ACC112 (cell line): ENCODE measurements at regions not wholly inside any gene's neighbourhood (a gene's known extent, or its start where the extent isn't known, plus 50 kb on each side); places are given as distances from the start of the nearest gene placed in this dataset.
A peak's percentile ranks its signal among the peaks of the same experiment; 100 is the strongest.

Experiments used
- H2AFZ ChIP-seq: fragments of 200-600 bp; sonication (generic); one replicate; pipeline ENCODE4 v1.6.0; 2017; ENCODE audit warnings: antibody characterized with exemption, low read length; ENCODE audit not compliant: unreplicated experiment
- H3K27ac ChIP-seq: fragments of 200-600 bp; sonication (generic); 2 replicates; pipeline ENCODE4 v1.5.1; 2014; ENCODE audit warnings: low read depth, mild to moderate bottlenecking, antibody characterized with exemption, low read length, moderate library complexity
- H3K27me3 ChIP-seq: fragments of 200-600 bp; sonication (generic); 2 replicates; pipeline ENCODE4 v1.6.1; 2014; ENCODE audit warnings: mild to moderate bottlenecking, antibody characterized with exemption, low read length, moderate library complexity, mixed read lengths; ENCODE audit not compliant: insufficient read depth
- H3K36me3 ChIP-seq: fragments of 200-600 bp; sonication (generic); 2 replicates; pipeline ENCODE4 v1.6.1; 2016; ENCODE audit warnings: mild to moderate bottlenecking, antibody characterized with exemption, low read length, moderate library complexity, mixed read lengths; ENCODE audit not compliant: insufficient read depth
- H3K4me1 ChIP-seq: fragments of 200-600 bp; sonication (generic); one replicate; pipeline ENCODE4 v1.6.1; 2016; ENCODE audit warnings: low read length, mixed read lengths; ENCODE audit not compliant: insufficient read depth, unreplicated experiment, control insufficient read depth
- H3K4me3 ChIP-seq: fragments of 200-600 bp; sonication (generic); 2 replicates; pipeline ENCODE4 v1.5.1; 2014; ENCODE audit warnings: mild to moderate bottlenecking, low read depth, low read length
- H3K79me2 ChIP-seq: fragments of 200-600 bp; sonication (generic); one replicate; pipeline ENCODE4 v1.6.0; 2016; ENCODE audit warnings: low read length; ENCODE audit not compliant: control insufficient read depth, unreplicated experiment, insufficient read depth

DNA sequence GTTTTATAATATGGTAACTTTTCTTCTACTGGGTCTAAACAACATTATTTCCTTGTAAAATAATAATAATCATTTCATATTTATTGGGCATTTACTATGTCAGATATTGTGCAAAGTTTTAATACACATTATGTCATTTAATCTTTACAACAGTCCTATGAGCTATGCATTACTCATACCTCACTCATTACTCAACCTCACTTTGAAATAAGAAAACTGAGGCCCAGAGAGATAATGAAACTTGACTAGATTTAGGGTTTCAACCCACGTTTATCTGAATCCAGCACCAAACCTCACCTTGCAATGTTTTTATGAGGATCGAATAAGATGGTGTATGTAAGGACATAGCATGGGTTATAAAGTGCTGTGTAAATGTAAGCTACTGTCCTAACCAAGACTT, 153.2 kb upstream of the SLC13A1 start:
- no peaks in the 10 kb centered on the region for H3K27me3 ChIP-seq
- H3K36me3 ChIP-seq = no peaks in the 10 kb centered on the region
- no peaks in the 10 kb centered on the region for H3K79me2 ChIP-seq
- H3K4me1 ChIP-seq = peaks cover 21% of the 10 kb centered on the region
- no peak overlapping the region for H3K4me3 ChIP-seq
- H3K27ac ChIP-seq = no peak overlapping the region
- peak overlapping the region; percentile 70 for H2AFZ ChIP-seq

DNA sequence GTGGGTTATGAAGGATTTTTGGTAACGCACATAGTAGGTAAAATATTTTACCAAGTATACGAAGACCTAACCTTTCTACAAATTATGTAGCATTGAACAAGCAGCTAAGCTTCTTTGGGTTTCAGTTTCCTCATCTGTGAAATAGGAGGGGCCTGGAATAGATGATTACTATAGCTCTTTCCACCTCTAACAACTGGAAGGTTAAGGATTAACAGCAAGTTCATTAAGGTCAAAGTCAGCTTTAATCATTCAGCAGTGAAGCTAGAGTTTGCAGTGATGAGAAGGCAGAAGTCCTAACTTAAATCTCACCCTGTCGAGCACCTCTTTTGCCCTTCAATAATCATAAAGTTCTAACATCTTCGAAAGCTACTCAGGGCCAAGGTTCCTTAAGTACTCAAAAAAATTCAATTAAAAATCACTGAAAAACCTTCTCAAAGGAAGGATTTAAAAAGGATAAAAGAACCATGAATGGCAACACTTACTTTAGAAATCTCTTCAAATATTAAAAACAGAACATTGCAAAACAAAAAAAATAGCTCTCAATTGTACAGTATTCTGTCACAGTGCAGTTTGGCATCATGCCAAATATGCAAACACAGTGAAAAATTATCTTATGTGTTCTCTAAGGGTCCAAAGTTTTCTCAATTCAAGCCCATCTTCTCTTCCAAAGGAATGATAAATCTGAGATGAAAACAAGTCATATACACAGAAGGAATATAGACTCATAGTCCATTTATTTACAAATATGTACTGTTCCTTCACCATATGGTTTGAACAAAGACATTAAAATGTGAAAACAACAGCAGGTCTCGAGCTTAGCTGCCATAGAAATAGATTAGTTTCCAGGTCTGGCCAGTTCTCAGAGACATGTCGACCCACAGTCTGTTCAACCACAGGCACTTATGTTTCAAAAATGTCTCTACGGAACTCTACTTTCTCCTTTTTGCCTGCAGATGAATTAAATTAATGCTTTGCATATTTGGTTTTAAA, 152.0 kb upstream of the SLC13A1 start:
- Histone ChIP-seq H3K4me1 (peaks cover 21% of the 10 kb centered on the region), H3K36me3 (no peaks in the 10 kb centered on the region), H3K27ac (no peak overlapping the region), H3K27me3 (no peaks in the 10 kb centered on the region), H2AFZ (no peak overlapping the region), H3K79me2 (no peaks in the 10 kb centered on the region), H3K4me3 (no peak overlapping the region)

DNA sequence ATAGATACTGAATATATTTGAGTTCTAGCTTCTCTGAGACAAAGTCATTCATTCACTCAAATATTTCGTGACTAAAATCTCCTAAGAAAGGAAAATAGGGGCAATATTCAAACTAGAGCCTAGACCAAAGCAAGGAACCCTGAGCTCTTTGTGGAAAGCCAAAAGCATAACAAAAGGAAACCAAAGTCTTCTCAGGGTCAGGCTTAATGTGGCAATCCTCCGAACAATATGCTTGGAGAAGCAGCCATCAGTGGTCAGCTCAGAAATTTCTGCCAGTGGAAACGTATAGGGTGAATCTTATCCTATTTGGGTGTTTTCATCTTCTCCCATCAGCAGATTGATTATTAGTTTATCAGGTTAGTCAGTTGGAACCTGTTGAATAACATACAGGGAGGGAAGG, 151.3 kb upstream of the SLC13A1 start:
- Histone ChIP-seq H3K4me3 (no peak overlapping the region), H3K4me1 (peaks cover 20% of the 10 kb centered on the region), H3K36me3 (no peaks in the 10 kb centered on the region), H3K27ac (no peak overlapping the region), H3K79me2 (no peaks in the 10 kb centered on the region), H2AFZ (no peak overlapping the region), H3K27me3 (no peaks in the 10 kb centered on the region)

DNA sequence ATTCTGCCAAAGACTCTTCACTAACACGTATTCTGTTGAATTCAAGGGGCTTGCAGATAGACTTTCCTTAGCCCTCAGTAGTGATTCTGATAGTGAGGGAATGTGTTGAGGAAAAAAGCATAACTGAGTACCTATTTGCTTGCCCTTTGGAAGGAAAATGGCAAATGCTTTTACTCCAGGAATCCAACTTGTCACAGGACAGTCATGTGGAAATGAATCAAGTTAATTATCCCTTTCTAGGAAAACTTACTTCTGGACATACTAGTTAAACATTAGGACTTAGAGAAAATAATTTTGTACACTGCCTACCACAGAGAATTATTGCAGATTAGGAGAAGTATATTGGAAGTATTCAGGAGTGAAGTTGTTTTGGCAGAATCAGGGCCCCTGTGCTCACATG, 148.9 kb upstream of the SLC13A1 start:
- Histone ChIP-seq H3K4me1 (peaks cover 17% of the 10 kb centered on the region), H3K27ac (no peak overlapping the region), H3K36me3 (no peaks in the 10 kb centered on the region), H3K4me3 (no peak overlapping the region), H2AFZ (no peak overlapping the region), H3K79me2 (no peaks in the 10 kb centered on the region), H3K27me3 (no peaks in the 10 kb centered on the region)

DNA sequence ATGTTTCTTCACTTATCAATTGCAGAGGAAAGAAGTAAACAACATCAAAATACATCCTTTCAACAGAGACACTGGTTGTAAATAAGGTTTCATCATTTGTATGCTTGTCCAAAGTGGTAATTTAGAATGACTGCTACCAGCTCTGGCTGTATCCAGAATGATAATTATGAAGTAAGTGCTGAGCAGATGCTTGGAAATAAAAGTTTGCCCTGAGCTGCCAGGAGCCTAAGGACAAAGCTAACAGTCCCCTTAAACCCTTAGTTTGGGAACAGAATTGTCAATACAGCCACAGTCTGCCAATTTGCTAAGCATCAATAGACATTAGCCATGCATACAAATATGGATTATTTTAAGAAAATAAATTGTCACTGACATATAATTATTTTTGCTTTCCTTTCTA, 147.0 kb upstream of the SLC13A1 start:
- H3K4me3 ChIP-seq = no peak overlapping the region
- H3K27me3 ChIP-seq = no peaks in the 10 kb centered on the region
- H3K27ac ChIP-seq = no peak overlapping the region
- H3K79me2 ChIP-seq = no peaks in the 10 kb centered on the region
- H2AFZ ChIP-seq = no peak overlapping the region
- H3K4me1 ChIP-seq = peaks cover 7% of the 10 kb centered on the region
- no peaks in the 10 kb centered on the region for H3K36me3 ChIP-seq

DNA sequence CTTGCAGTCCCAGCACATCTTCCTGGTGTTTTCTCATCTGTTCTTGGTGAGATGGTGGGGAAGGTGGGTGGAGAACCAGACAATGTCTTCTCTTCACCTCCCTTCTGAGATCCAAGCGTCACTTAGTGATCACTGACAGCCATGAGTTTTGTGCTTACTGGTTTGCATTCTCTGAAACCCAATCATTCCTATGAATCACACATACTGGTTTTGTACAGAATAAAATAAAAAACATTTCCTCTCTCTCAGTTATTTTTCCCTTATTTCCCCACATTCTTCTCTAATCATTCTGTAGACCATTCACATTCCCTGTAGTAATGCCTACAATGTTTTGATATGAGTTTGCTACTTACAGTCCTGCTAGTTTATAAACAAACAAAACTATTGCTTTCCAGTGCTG, 143.8 kb upstream of the SLC13A1 start:
- Histone ChIP-seq H3K79me2 (no peaks in the 10 kb centered on the region), H3K4me1 (peaks cover 7% of the 10 kb centered on the region), H3K36me3 (no peaks in the 10 kb centered on the region), H2AFZ (peak overlapping the region; percentile 50), H3K27ac (no peak overlapping the region), H3K4me3 (no peak overlapping the region), H3K27me3 (no peaks in the 10 kb centered on the region)

DNA sequence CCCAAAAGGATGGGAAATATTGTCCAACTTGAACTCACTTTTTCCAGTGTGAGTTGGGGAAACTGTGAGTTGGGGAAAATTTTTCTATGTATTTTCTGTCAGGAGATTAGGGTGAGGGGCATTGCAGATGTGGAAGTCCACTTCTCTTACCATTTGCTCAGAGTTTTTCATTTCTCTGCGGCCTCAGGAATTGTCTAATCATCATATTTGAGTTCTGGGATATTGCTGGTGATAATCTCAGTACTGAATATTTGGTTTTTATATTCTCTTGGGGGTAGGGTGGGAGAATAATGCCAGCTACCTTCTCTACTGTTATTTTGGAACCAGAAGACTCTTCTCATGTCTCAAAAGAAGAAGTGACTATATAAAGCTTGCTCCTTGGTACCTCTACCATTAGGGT, 141.3 kb upstream of the SLC13A1 start:
- Histone ChIP-seq H3K4me1 (peaks cover 7% of the 10 kb centered on the region), H3K79me2 (no peaks in the 10 kb centered on the region), H3K4me3 (no peak overlapping the region), H2AFZ (no peak overlapping the region), H3K27me3 (no peaks in the 10 kb centered on the region), H3K36me3 (no peaks in the 10 kb centered on the region), H3K27ac (no peak overlapping the region)

DNA sequence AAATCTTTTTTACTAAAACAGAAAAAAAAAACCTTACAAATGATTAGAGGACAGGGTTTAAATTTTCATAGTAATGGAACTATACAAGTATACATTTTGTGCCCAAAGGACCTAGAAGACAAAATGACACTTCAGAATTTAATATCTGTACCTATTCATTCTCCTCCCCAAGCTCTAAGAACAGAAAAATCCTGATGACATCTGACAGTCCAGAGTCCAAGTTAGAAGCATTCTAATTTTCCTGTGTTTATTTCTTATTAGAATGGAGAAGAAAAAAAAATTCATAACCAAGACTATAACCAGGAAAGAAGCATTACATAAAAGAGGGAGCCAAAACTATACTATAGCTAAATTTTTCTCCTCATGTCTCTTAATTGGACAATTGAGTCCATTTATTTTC, 138.9 kb upstream of the SLC13A1 start:
- no peak overlapping the region for H3K4me3 ChIP-seq
- H3K27ac ChIP-seq = no peak overlapping the region
- H2AFZ ChIP-seq = no peak overlapping the region
- H3K79me2 ChIP-seq = no peaks in the 10 kb centered on the region
- no peaks in the 10 kb centered on the region for H3K27me3 ChIP-seq
- peaks cover 5% of the 10 kb centered on the region for H3K4me1 ChIP-seq
- no peaks in the 10 kb centered on the region for H3K36me3 ChIP-seq

DNA sequence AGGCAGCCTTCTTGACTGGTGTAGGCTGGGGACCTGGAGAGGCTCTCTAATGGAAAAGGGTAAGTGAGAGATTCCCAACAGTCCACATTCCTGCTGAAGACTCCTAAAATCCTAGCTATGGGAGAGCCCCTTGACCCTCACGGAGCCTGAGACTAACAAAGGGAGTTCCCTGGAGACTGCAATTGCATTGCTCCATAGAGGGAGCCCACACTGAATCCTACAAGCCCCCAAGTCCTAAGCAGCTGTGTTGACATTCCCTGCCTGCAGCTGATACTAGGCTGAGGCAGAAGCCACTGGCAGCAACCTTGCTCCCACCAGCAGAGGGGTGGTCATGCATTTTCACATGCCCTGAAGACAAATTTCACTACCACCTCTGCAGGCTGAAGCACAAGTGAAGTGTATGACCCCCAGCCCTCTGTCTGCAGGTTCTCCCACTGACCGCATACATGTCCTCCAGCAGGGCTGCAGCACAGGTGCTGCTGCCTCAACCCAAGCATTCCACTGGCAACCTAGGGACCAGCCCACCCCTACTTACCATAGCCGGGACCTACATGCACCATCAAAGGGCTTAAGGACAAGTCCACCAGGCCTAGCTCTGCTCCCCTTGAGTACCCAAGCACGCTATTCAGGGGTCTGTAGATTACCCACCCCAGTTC, 130.3 kb upstream of the SLC13A1 start:
- Histone ChIP-seq H2AFZ (peak overlapping the region; percentile 16), H3K27me3 (no peaks in the 10 kb centered on the region), H3K79me2 (no peaks in the 10 kb centered on the region), H3K27ac (no peak overlapping the region), H3K4me1 (peaks cover 10% of the 10 kb centered on the region), H3K36me3 (no peaks in the 10 kb centered on the region), H3K4me3 (no peak overlapping the region)

DNA sequence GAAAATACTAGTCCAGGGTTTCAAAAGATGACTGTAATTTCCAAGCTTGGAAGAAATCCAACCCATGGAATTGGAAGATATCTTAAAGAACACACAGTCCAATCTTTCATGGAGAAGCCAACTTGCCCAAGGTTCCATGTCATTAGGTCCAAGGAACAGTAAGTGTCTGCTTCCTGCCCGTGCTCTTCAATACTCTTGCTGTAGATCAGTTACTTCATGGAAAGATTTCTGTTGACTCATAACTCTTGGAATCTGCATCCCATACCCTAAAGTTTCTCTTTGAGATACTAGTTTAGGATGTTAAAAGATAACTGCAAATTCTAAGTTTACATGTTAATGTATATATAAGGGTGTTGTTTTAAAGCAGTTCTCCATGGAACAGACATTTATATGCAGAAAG, 127.9 kb upstream of the SLC13A1 start:
- Histone ChIP-seq H3K4me1 (peaks cover 10% of the 10 kb centered on the region), H3K27ac (no peak overlapping the region), H3K27me3 (no peaks in the 10 kb centered on the region), H2AFZ (no peak overlapping the region), H3K4me3 (no peak overlapping the region), H3K79me2 (no peaks in the 10 kb centered on the region), H3K36me3 (no peaks in the 10 kb centered on the region)

DNA sequence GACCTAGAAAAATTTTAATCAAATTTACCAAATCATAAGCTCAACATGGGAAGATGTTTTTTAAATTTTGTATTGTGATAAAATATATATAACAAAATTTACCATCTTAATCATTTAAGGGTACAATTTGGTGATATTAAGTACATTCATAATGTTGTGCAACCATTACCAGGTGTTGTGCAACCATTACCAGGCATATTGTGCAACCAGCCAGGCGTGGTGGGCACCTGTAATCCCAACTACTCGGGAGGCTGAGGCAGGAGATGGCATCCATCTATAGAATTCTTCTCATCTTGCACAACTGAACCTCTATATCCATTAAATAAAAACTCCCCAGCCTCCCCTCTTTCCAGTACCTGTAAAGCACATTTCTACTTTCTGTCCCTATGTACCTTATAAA, 124.5 kb upstream of the SLC13A1 start:
- H3K4me3 ChIP-seq = no peak overlapping the region
- H3K79me2 ChIP-seq = no peaks in the 10 kb centered on the region
- no peak overlapping the region for H2AFZ ChIP-seq
- no peaks in the 10 kb centered on the region for H3K36me3 ChIP-seq
- H3K4me1 ChIP-seq = peaks cover 10% of the 10 kb centered on the region
- H3K27ac ChIP-seq = no peak overlapping the region
- H3K27me3 ChIP-seq = no peaks in the 10 kb centered on the region
